ENCODE measurements at regions not wholly inside any gene's neighbourhood (a gene's known extent, or its start where the extent isn't known, plus 50 kb on each side); places are given as distances from the start of the nearest gene placed in this dataset.

DNA sequence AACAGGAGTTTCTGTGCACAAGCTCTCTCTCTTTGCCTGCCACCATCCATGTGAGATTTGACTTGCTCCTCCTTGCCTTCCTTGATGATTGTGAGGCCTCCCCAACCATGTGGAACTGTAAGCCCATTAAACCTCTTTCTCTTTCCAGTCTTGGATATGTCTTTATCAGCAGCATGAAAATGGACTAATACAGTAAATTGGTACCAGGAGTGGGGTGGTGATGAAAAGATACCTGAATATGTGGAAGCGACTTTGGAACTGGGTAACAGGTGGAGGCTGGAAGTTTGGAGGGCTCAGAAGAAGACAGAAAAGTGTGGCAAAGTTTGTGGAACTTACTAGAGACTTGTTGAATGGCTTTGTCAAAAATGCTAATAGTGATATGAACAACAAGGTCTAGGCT is 69.1 kb upstream of the VANGL1 start:
- H2BK15ac ChIP-seq (ENCODE audit: low read depth, low read length) = no peak overlapping the region
- WGBS (ENCODE audit: extremely low coverage, insufficient read length, low lambda C conversion rate) = no CpG with 5 or more reads among the region's 1 CpG
- TF ChIP-seq CTCF (conservative IDR thresholded peaks at IDR 0.05) = no peak

More for the DNA sequence above, 69.1 kb upstream of the VANGL1 start:
- Histone ChIP-seq H3K79me2 (ENCODE audit: insufficient read depth, low read length) (no peaks in the 10 kb centered on the region), H2BK5ac (ENCODE audit: insufficient read length, low read length) (no peak overlapping the region), H2BK12ac (ENCODE audit: insufficient read length, low read depth, low read length) (no peak overlapping the region), H4K91ac (ENCODE audit: insufficient read length, low read depth, low read length) (no peak overlapping the region), H3K4ac (ENCODE audit: low read depth, low read length) (no peak overlapping the region), H2AK5ac (ENCODE audit: insufficient read length, low read length) (no peak overlapping the region), H3K23me2 (ENCODE audit: insufficient read length, low read depth, low read length, poor library complexity, severe bottlenecking) (no peaks in the 10 kb centered on the region), H2AFZ (ENCODE audit: low read length) (no peak overlapping the region), H3K4me1 (ENCODE audit: insufficient read depth, low read length) (no peaks in the 10 kb centered on the region), H4K20me1 (ENCODE audit: control insufficient read depth, insufficient read depth, insufficient read length) (no peaks in the 10 kb centered on the region), H3K79me1 (ENCODE audit: insufficient read depth, low read depth, low read length, poor library complexity, severe bottlenecking) (no peaks in the 10 kb centered on the region), H4K5ac (ENCODE audit: insufficient read length, low read depth, low read length) (no peak overlapping the region), H3T11ph (ENCODE audit: low read length) (no peak overlapping the region), H3K18ac (ENCODE audit: insufficient read length, low read depth, low read length) (no peak overlapping the region), H4K8ac (replicated peaks; ENCODE audit: insufficient read length, low read depth, low read length) (no peak overlapping the region), H3K9ac (ENCODE audit: extremely low read depth, insufficient read length, low read length) (no peak overlapping the region), H3K23ac (ENCODE audit: insufficient read length, low read depth, low read length) (no peak overlapping the region), H2BK120ac (ENCODE audit: low read depth, low read length, poor library complexity, severe bottlenecking) (no peak overlapping the region), H3K27ac (ENCODE audit: insufficient read length, low read depth, low read length) (no peak overlapping the region), H3K56ac (ENCODE audit: insufficient read length, low read depth, low read length) (no peak overlapping the region), H3K9me3 (ENCODE audit: control insufficient read depth, low read depth, low read length) (peaks cover 12% of the 10 kb centered on the region), H2BK20ac (ENCODE audit: low read depth, low read length, poor library complexity, severe bottlenecking) (no peak overlapping the region), H3K27me3 (ENCODE audit: insufficient read depth, low read length) (no peaks in the 10 kb centered on the region), H3K14ac (ENCODE audit: insufficient read depth, low read length) (no peak overlapping the region), H3K4me2 (ENCODE audit: insufficient read depth, insufficient read length, low read length) (no peak overlapping the region)
- Mint-ChIP-seq H3K36me3 (ENCODE audit: insufficient read depth in 1 of 3, low read depth in 3 of 3) (peaks cover 15 to 22% (median 19%) of the 10 kb centered on the region in 3 experiments), H3K4me1 (no peaks in the 10 kb centered on the region), H3K4me3 (no peak overlapping the region), H3K27ac (no peak overlapping the region), H3K27me3 (ENCODE audit: low read depth) (peaks cover 2% of the 10 kb centered on the region; the same call in 1 of the 2 replicates), H3K9me3 (peaks cover 28 to 31% of the 10 kb centered on the region in 2 experiments)
- no peak for DNase-seq

Measured in H9 (cell line).